Ascending aorta (tissue), 2 donors: ENCODE measurements at regions not wholly inside any gene's neighbourhood (a gene's known extent, or its start where the extent isn't known, plus 50 kb on each side); places are given as distances from the start of the nearest gene placed in this dataset.

ENCODE experiments used
- DNase-seq, 2 donors: peaks; one replicate each; pipeline ENCODE4 v3.0.0-alpha.2; 2019; ENCODE audit warnings: low spot score in 2 of 2
- H3K27ac ChIP-seq, 2 donors: fragments of 200-600 bp; sonication (generic); one replicate each; pipeline ENCODE4 v1.5.1; 2016 to 2017; ENCODE audit warnings: mild to moderate bottlenecking in 1 of 2
- H3K27me3 ChIP-seq: fragments of 200-600 bp; sonication (generic); one replicate; pipeline ENCODE4 v1.5.1; 2017
- H3K36me3 ChIP-seq, 2 donors: fragments of 200-600 bp; sonication (generic); one replicate each; pipeline ENCODE4 v1.5.1; 2016
- H3K4me1 ChIP-seq, 2 donors: fragments of 200-600 bp; sonication (generic); one replicate each; pipeline ENCODE4 v1.5.1; 2016 to 2017; ENCODE audit warnings: mild to moderate bottlenecking in 1 of 2
- H3K4me3 ChIP-seq, 2 donors: fragments of 200-600 bp; sonication (generic); one replicate each; pipeline ENCODE4 v1.5.1; 2016 to 2017; ENCODE audit warnings: mild to moderate bottlenecking in 1 of 2
- H3K9me3 ChIP-seq, 2 donors: fragments of 200-600 bp; sonication (generic); one replicate each; pipeline ENCODE4 v1.5.1; 2016
- CTCF ChIP-seq, 3 experiments: fragments of 200-600 bp in 2 of 3; fragments of 450-650 bp in 1 of 3; sonication (generic) in 2 of 3; IDR thresholded peaks; one replicate each; pipeline ENCODE4 v1.5.1; 2016 to 2019; ENCODE audit warnings: antibody characterized with exemption in 3 of 3, mild to moderate bottlenecking in 1 of 3, moderate library complexity in 1 of 3
- intact Hi-C: fragments of 100-400 bp; cut with DNase I; formaldehyde crosslinking; loops from one replicate; pipeline ENCODE4 v1.15.1; 2023

GRCh38 chr15:70281261-70281810, 183.6 kb upstream of the TLE3 start:
- no peaks in the 10 kb centered on the region for H3K27me3 ChIP-seq
- no peaks in the 10 kb centered on the region for H3K36me3 ChIP-seq
- no peak for TF ChIP-seq CTCF (IDR thresholded peaks at IDR 0.05)
- H3K9me3 ChIP-seq = no peaks in the 10 kb centered on the region
- peaks cover 0 to 2% of the 10 kb centered on the region in 2 donors for H3K4me1 ChIP-seq
- H3K27ac ChIP-seq = no peak overlapping the region
- intact Hi-C loops = no loop called here
- H3K4me3 ChIP-seq = no peak overlapping the region
- DNase-seq = peak in 1 of 2 donors; percentile 33

- intact Hi-C loops = no loop called here
- DNase-seq = peak in 1 of 2 donors; percentile 18
- Histone ChIP-seq H3K27me3 (no peaks in the 10 kb centered on the region), H3K27ac (no peak overlapping the region), H3K4me1 (peaks cover 0 to 2% of the 10 kb centered on the region in 2 donors), H3K9me3 (no peaks in the 10 kb centered on the region), H3K36me3 (no peaks in the 10 kb centered on the region), H3K4me3 (no peak overlapping the region)
- TF ChIP-seq CTCF (IDR thresholded peaks at IDR 0.05) = no peak
Measured at GRCh38 chr15:70280781-70281180, 183.1 kb upstream of the TLE3 start.

DNA sequence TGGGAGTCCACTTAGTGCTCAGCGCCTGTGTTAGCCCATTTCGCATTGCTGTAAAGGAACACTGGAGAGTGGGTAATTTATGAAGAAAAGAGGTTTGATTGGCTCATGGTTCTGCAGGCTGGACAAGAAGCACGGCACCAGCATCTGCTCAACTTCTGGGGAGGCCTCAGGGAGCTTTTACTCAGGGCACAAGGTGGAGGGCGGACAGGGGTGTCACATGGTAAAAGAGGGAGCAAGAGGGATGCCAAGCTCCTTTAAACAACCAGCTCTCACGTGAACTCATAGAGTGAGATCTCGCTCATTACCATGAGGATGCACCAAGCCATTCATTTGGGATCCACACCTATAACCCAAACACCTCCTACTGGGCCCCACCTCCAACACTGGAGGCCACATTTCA, 181.4 kb upstream of the TLE3 start:
- no peak for TF ChIP-seq CTCF (IDR thresholded peaks at IDR 0.05)
- Histone ChIP-seq H3K4me3 (no peak overlapping the region), H3K36me3 (no peaks in the 10 kb centered on the region), H3K27me3 (no peaks in the 10 kb centered on the region), H3K4me1 (peaks cover 0 to 2% of the 10 kb centered on the region in 2 donors), H3K27ac (no peak overlapping the region), H3K9me3 (no peaks in the 10 kb centered on the region)
- no peak for DNase-seq
- intact Hi-C loops = loop anchor here (10.0 kb wide), 1 partner anchor 96 kb away; no protein-coding TSS in a partner anchor

GRCh38 chr15:70278644-70279043, 180.9 kb upstream of the TLE3 start:
- no peak overlapping the region for H3K4me3 ChIP-seq
- peaks cover 0 to 2% of the 10 kb centered on the region in 2 donors for H3K4me1 ChIP-seq
- H3K9me3 ChIP-seq = no peaks in the 10 kb centered on the region
- H3K27ac ChIP-seq = no peak overlapping the region
- H3K27me3 ChIP-seq = no peaks in the 10 kb centered on the region
- H3K36me3 ChIP-seq = no peaks in the 10 kb centered on the region
- TF ChIP-seq CTCF (IDR thresholded peaks at IDR 0.05) = no peak
- no peak for DNase-seq
- intact Hi-C loops = loop anchor here (10.0 kb wide), 1 partner anchor 96 kb away; no protein-coding TSS in a partner anchor

GRCh38 chr15:70277556-70277955, 179.8 kb upstream of the TLE3 start:
- Histone ChIP-seq H3K36me3 (no peaks in the 10 kb centered on the region), H3K9me3 (no peaks in the 10 kb centered on the region), H3K4me3 (no peak overlapping the region), H3K27ac (no peak overlapping the region), H3K27me3 (no peaks in the 10 kb centered on the region), H3K4me1 (peaks cover 0 to 2% of the 10 kb centered on the region in 2 donors)
- intact Hi-C loops = loop anchor here (10.0 kb wide), 1 partner anchor 97 kb away; no protein-coding TSS in a partner anchor
- TF ChIP-seq CTCF (IDR thresholded peaks at IDR 0.05) = no peak
- DNase-seq = no peak
